Fibroblast of lung (primary cell): ENCODE measurements at regions not wholly inside any gene's neighbourhood (a gene's known extent, or its start where the extent isn't known, plus 50 kb on each side); places are given as distances from the start of the nearest gene placed in this dataset.

Source experiments
- DNase-seq, 2 donors: peaks; one replicate each; pipeline versions ENCODE4 v3.0.0 to v3.0.0-alpha.2; 2010; ENCODE audit warnings: low read depth in 2 of 2
- H2AFZ ChIP-seq: 2 replicates; pipeline ENCODE4 v1.5.1; 2012; ENCODE audit warnings: low read length, control low read depth, inconsistent platforms
- H3K27ac ChIP-seq: 2 replicates; pipeline ENCODE4 v1.5.1; 2011; ENCODE audit warnings: low read length, control low read depth; ENCODE audit not compliant: insufficient read depth
- H3K27me3 ChIP-seq: 2 replicates; pipeline ENCODE4 v1.5.1; 2011; ENCODE audit warnings: mild to moderate bottlenecking, low read length; ENCODE audit not compliant: control insufficient read depth, insufficient read depth
- H3K36me3 ChIP-seq: 2 replicates; pipeline ENCODE4 v1.5.1; 2011; ENCODE audit warnings: low read length; ENCODE audit not compliant: control insufficient read depth, insufficient read depth
- H3K4me1 ChIP-seq: 2 replicates; pipeline ENCODE4 v1.5.1; 2011; ENCODE audit warnings: low read length; ENCODE audit not compliant: control insufficient read depth, insufficient read depth; ENCODE audit errors: extremely low read depth
- H3K4me2 ChIP-seq: 2 replicates; pipeline ENCODE4 v1.5.1; 2011; ENCODE audit warnings: low read length, control low read depth; ENCODE audit not compliant: insufficient read depth; ENCODE audit errors: extremely low read depth
- H3K4me3 ChIP-seq, 4 experiments: fragments of 200-600 bp in 1 of 4; sonication (generic) in 1 of 4; replicated peaks in 1 of 4; 2 replicates each; pipeline ENCODE4 v1.5.1; 2011 to 2016; ENCODE audit warnings: low read length in 4 of 4, low read depth in 3 of 4, mild to moderate bottlenecking in 3 of 4, control low read depth in 2 of 4, inconsistent platforms in 1 of 4, mixed read lengths in 1 of 4; ENCODE audit not compliant: insufficient read depth in 1 of 4; ENCODE audit errors: control extremely low read depth in 1 of 4
- H3K79me2 ChIP-seq: 2 replicates; pipeline ENCODE4 v1.5.1; 2012; ENCODE audit warnings: mild to moderate bottlenecking, low read length, inconsistent platforms; ENCODE audit not compliant: control insufficient read depth, insufficient read depth
- H3K9ac ChIP-seq: 2 replicates; pipeline ENCODE4 v1.5.1; 2011; ENCODE audit warnings: mild to moderate bottlenecking, low read length, control low read depth; ENCODE audit not compliant: insufficient read depth
- H3K9me3 ChIP-seq: 2 replicates; pipeline ENCODE4 v1.5.1; 2012; ENCODE audit warnings: low read depth, low read length; ENCODE audit not compliant: control insufficient read depth, insufficient read depth
- H4K20me1 ChIP-seq: 2 replicates; pipeline ENCODE4 v1.5.1; 2011; ENCODE audit warnings: low read length; ENCODE audit not compliant: control insufficient read depth, insufficient read depth; ENCODE audit errors: extremely low read depth
- CTCF ChIP-seq, 2 donors: IDR thresholded peaks in 1 of 2; conservative IDR thresholded peaks in 1 of 2; 1 replicate in 1 of 2; 2 replicates in 1 of 2; pipeline ENCODE4 v1.5.1; 2011 to 2012; ENCODE audit warnings: low read length in 2 of 2, control low read depth in 1 of 2, inconsistent platforms in 1 of 2, low read depth in 1 of 2, mild to moderate bottlenecking in 1 of 2
- EZH2 ChIP-seq: IDR thresholded peaks from 2 replicates; pipeline ENCODE4 v1.5.1; 2012; ENCODE audit warnings: low read length, control low read depth, mild to moderate bottlenecking; ENCODE audit errors: missing control alignments

- Histone ChIP-seq H3K27ac (no peak overlapping the region), H3K9me3 (no peaks in the 10 kb centered on the region), H3K4me2 (no peak overlapping the region), H3K4me3 (no peak overlapping the region), H4K20me1 (no peaks in the 10 kb centered on the region), H3K36me3 (no peaks in the 10 kb centered on the region), H3K79me2 (no peaks in the 10 kb centered on the region), H3K27me3 (no peaks in the 10 kb centered on the region), H2AFZ (no peak overlapping the region), H3K4me1 (no peaks in the 10 kb centered on the region), H3K9ac (no peak overlapping the region)
- TF ChIP-seq EZH2: no peak
- no peak for DNase-seq
Observed at GRCh38 chr2:34954758-34955157, 1355.7 kb upstream of the FAM98A start.

GRCh38 chr2:34950797-34951196 lies 1351.7 kb upstream of the FAM98A start:
- Histone ChIP-seq H2AFZ (no peak overlapping the region), H3K4me1 (no peaks in the 10 kb centered on the region)

GRCh38 chr2:34949316-34949715 lies 1350.2 kb upstream of the FAM98A start:
- no peak overlapping the region for H2AFZ ChIP-seq
- no peaks in the 10 kb centered on the region for H3K4me1 ChIP-seq
- H3K4me3 ChIP-seq: no peak overlapping the region
- no peaks in the 10 kb centered on the region for H3K9me3 ChIP-seq
- H3K79me2 ChIP-seq: no peaks in the 10 kb centered on the region
- no peaks in the 10 kb centered on the region for H4K20me1 ChIP-seq
- no peak overlapping the region for H3K27ac ChIP-seq
- H3K36me3 ChIP-seq: no peaks in the 10 kb centered on the region
- no peak overlapping the region for H3K4me2 ChIP-seq
- H3K9ac ChIP-seq: no peak overlapping the region
- H3K27me3 ChIP-seq: no peaks in the 10 kb centered on the region
- no peak for DNase-seq
- TF ChIP-seq EZH2 (no peak), CTCF (conservative IDR thresholded peaks at IDR 0.05 in 1 of 2, IDR thresholded peaks at IDR 0.05 in 1 of 2; ENCODE audit: low read depth in 1 of 2, low read length in 2 of 2) (no peak)

More at GRCh38 chr2:34950797-34951196, 1351.7 kb upstream of the FAM98A start:
- TF ChIP-seq EZH2 (no peak), CTCF (conservative IDR thresholded peaks at IDR 0.05 in 1 of 2, IDR thresholded peaks at IDR 0.05 in 1 of 2; ENCODE audit: low read depth in 1 of 2, low read length in 2 of 2) (no peak)
- Histone ChIP-seq H3K27ac (no peak overlapping the region), H3K36me3 (no peaks in the 10 kb centered on the region), H3K9me3 (no peaks in the 10 kb centered on the region), H3K4me3 (no peak overlapping the region), H4K20me1 (no peaks in the 10 kb centered on the region), H3K9ac (no peak overlapping the region), H3K4me2 (no peak overlapping the region), H3K79me2 (no peaks in the 10 kb centered on the region), H3K27me3 (no peaks in the 10 kb centered on the region)
- DNase-seq: no peak

GRCh38 chr2:34936089-34936488 lies 1337.0 kb upstream of the FAM98A start:
- no peaks in the 10 kb centered on the region for H3K27me3 ChIP-seq
- H3K79me2 ChIP-seq: no peaks in the 10 kb centered on the region
- no peak overlapping the region for H3K4me2 ChIP-seq
- no peak overlapping the region for H2AFZ ChIP-seq
- H3K36me3 ChIP-seq: no peaks in the 10 kb centered on the region
- H3K4me3 ChIP-seq: no peak overlapping the region
- TF ChIP-seq EZH2: no peak
- TF ChIP-seq CTCF (conservative IDR thresholded peaks at IDR 0.05 in 1 of 2, IDR thresholded peaks at IDR 0.05 in 1 of 2; ENCODE audit: low read depth in 1 of 2, low read length in 2 of 2): no peak
- H3K9ac ChIP-seq: no peak overlapping the region
- no peaks in the 10 kb centered on the region for H3K4me1 ChIP-seq
- H3K27ac ChIP-seq: no peak overlapping the region
- H4K20me1 ChIP-seq: no peaks in the 10 kb centered on the region
- DNase-seq: no peak
- H3K9me3 ChIP-seq: no peaks in the 10 kb centered on the region
